PC-9 (cell line): ENCODE measurements at regions not wholly inside any gene's neighbourhood (a gene's known extent, or its start where the extent isn't known, plus 50 kb on each side); places are given as distances from the start of the nearest gene placed in this dataset.

Source experiments
- BruUV-seq: library from RNA; stranded (reverse); fragments of 400-500 nt; replicated peaks from 2 replicates; lab custom pipeline; 2021; lab: Mats Ljungman, UMichigan
- CTCF ChIA-PET: fragments of 300-600 bp; sonication (Branson Sonifier 250); formaldehyde crosslinking; loops from one replicate; lab custom pipeline; 2022; ENCODE audit warnings: antibody characterized with exemption; lab: Charles Lee
- POLR2A ChIA-PET: fragments of 300-600 bp; sonication (Branson Sonifier 250); formaldehyde crosslinking; loops from one replicate; lab custom pipeline; 2022; ENCODE audit warnings: antibody characterized with exemption; ENCODE audit not compliant: unreplicated experiment; lab: Charles Lee
- DNase-seq, 2 experiments: peaks; one replicate each; pipeline versions ENCODE4 v3.0.0 to v3.0.0-alpha.2; 2015 to 2022; ENCODE audit warnings: mixed read lengths in 1 of 2
- H2AFZ ChIP-seq: fragments of 200-600 bp; sonication (generic); 2 replicates; pipeline ENCODE4 v1.8.1; 2017; ENCODE audit warnings: antibody characterized with exemption
- H3F3A ChIP-seq: fragments of 200-600 bp; sonication (generic); 2 replicates; pipeline ENCODE4 v1.8.1; 2017; ENCODE audit warnings: antibody characterized with exemption, mild to moderate bottlenecking, low read depth; ENCODE audit not compliant: insufficient read depth
- H3K27ac ChIP-seq: fragments of 200-600 bp; sonication (generic); 2 replicates; pipeline ENCODE4 v1.6.1; 2016; ENCODE audit warnings: mixed run types
- H3K27me3 ChIP-seq: fragments of 200-600 bp; sonication (generic); 2 replicates; pipeline ENCODE4 v1.6.1; 2016; ENCODE audit warnings: low read depth, mixed run types; ENCODE audit not compliant: insufficient read depth
- H3K36me3 ChIP-seq: fragments of 200-600 bp; sonication (generic); 2 replicates; pipeline ENCODE4 v1.6.1; 2016; ENCODE audit warnings: low read depth, mixed run types
- H3K4me1 ChIP-seq: fragments of 200-600 bp; sonication (generic); replicated peaks from 2 replicates; pipeline ENCODE4 v1.6.1; 2016; ENCODE audit warnings: mixed run types; ENCODE audit not compliant: insufficient read depth
- H3K4me2 ChIP-seq: fragments of 200-600 bp; sonication (generic); 2 replicates; pipeline ENCODE4 v1.6.1; 2017; ENCODE audit warnings: mixed run types
- H3K4me3 ChIP-seq: fragments of 200-600 bp; sonication (generic); 2 replicates; pipeline ENCODE4 v1.6.1; 2016; ENCODE audit warnings: mixed run types
- H3K79me2 ChIP-seq: fragments of 200-600 bp; sonication (generic); 2 replicates; pipeline ENCODE4 v1.6.1; 2017; ENCODE audit warnings: low read depth, mixed run types
- H3K9me2 ChIP-seq: fragments of 200-600 bp; sonication (generic); 2 replicates; pipeline ENCODE4 v1.8.1; 2017; ENCODE audit warnings: mild to moderate bottlenecking; ENCODE audit not compliant: insufficient read depth
- H3K9me3 ChIP-seq: fragments of 200-600 bp; sonication (generic); 2 replicates; pipeline ENCODE4 v1.8.1; 2016; ENCODE audit warnings: low read depth; ENCODE audit not compliant: insufficient read depth
- H4K20me1 ChIP-seq: fragments of 200-600 bp; sonication (generic); 2 replicates; pipeline ENCODE4 v1.8.1; 2017; ENCODE audit not compliant: insufficient read depth
- EZH2 ChIP-seq: fragments of 200-600 bp; sonication (generic); IDR thresholded peaks from 2 replicates; pipeline ENCODE4 v1.8.0; 2017; ENCODE audit warnings: antibody characterized with exemption, low read depth
- intact Hi-C: fragments of 100-400 bp; cut with micrococcal nuclease; formaldehyde crosslinking; loops from one replicate; pipeline ENCODE4 v1.10.0; 2022; ENCODE audit not compliant: unreplicated experiment
- TF ChIP-seq, protein P1 (sequence below): fragments of 200-600 bp; sonication (generic); conservative IDR thresholded peaks from 2 replicates; pipeline ENCODE4 v1.6.1; 2017; ENCODE audit warnings: mixed run types, antibody characterized with exemption, mild to moderate bottlenecking, moderate library complexity

DNA sequence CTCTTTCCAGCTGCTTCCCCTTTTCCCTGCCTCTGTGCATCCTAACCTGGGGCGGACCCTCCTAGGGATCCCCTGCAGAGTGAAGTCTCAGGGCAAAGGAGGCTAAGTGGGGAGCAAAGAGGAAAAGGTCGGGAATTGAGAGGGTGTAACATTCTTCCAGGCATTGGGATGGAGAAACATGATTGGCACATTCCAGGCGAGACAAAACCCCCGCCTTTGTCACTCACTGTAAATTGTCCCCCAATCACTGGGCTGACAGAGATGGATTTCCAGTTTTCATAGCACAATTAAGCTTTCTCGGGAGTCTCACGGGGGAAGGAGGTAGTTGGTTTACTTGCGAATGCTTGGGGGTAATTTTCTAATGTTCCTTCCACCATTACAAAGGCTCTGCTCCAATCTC, 74.9 kb downstream of the MIAT start:
- no peaks in the 10 kb centered on the region for H3K9me3 ChIP-seq
- H3K27me3 ChIP-seq, result no peaks in the 10 kb centered on the region
- H3K27ac ChIP-seq, result no peak overlapping the region
- intact Hi-C loops, result no loop called here
- H3K4me1 ChIP-seq, result no peaks in the 10 kb centered on the region
- H2AFZ ChIP-seq, result no peak overlapping the region
- no peaks in the 10 kb centered on the region for H4K20me1 ChIP-seq
- no TSS peak for BruUV-seq
- no peak for DNase-seq
- no peaks in the 10 kb centered on the region for H3K9me2 ChIP-seq
- H3K4me2 ChIP-seq, result no peak overlapping the region
- H3F3A ChIP-seq, result no peaks in the 10 kb centered on the region
- H3K4me3 ChIP-seq, result no peak overlapping the region
- no peak for TF ChIP-seq EZH2
- H3K79me2 ChIP-seq, result no peaks in the 10 kb centered on the region
- CTCF ChIA-PET, result no interaction called here
- POLR2A ChIA-PET, result no interaction called here
- no peaks in the 10 kb centered on the region for H3K36me3 ChIP-seq

DNA sequence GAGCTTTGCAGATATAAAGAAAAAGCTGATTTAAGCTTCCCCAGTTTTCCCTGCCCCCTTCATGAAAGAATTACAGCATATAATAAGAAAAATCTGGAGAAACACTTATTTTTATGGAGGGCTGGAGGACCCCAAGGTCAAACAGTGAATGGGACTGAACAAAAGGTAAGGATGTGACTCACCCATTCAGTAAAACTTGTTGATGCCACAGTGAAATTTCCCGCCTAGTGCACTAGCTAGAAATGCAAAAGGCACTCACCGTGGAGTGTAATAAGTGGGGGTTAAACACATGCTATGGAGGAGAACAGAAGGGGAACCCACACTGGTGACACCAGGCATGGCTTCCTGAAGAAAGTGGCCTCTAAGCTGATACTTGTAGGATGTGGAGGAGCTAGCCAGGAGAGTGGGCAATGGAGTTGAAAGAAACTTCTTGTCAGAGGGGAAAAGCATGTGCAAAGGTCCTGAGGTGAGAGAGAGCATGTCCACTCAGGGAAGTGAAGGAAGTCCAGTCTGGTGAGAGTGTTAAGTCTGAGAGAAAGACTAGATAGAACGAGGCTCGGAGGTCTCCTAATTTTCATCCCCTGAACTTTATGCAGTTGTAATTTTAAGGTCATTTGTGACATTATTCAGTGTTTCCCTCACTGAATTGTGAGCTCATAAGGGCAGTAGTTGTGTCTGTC, 77.1 kb downstream of the MIAT start:
- H3F3A ChIP-seq, result no peaks in the 10 kb centered on the region
- no peaks in the 10 kb centered on the region for H3K4me1 ChIP-seq
- H3K27me3 ChIP-seq, result no peaks in the 10 kb centered on the region
- ChIA-PET CTCF (interaction anchor here (0.5 kb wide), 1 partner anchor 370 kb away, joined by 7 read pairs; no protein-coding TSS in a partner anchor), POLR2A (no interaction called here)
- no peak for DNase-seq
- BruUV-seq, result no TSS peak
- no peak overlapping the region for H3K4me2 ChIP-seq
- H4K20me1 ChIP-seq, result no peaks in the 10 kb centered on the region
- H2AFZ ChIP-seq, result no peak overlapping the region
- H3K27ac ChIP-seq, result no peak overlapping the region
- H3K9me2 ChIP-seq, result no peaks in the 10 kb centered on the region
- no peak overlapping the region for H3K4me3 ChIP-seq
- intact Hi-C loops, result no loop called here
- no peaks in the 10 kb centered on the region for H3K36me3 ChIP-seq
- no peaks in the 10 kb centered on the region for H3K79me2 ChIP-seq
- H3K9me3 ChIP-seq, result no peaks in the 10 kb centered on the region
- TF ChIP-seq EZH2, result no peak
- TF ChIP-seq, protein P1, sequence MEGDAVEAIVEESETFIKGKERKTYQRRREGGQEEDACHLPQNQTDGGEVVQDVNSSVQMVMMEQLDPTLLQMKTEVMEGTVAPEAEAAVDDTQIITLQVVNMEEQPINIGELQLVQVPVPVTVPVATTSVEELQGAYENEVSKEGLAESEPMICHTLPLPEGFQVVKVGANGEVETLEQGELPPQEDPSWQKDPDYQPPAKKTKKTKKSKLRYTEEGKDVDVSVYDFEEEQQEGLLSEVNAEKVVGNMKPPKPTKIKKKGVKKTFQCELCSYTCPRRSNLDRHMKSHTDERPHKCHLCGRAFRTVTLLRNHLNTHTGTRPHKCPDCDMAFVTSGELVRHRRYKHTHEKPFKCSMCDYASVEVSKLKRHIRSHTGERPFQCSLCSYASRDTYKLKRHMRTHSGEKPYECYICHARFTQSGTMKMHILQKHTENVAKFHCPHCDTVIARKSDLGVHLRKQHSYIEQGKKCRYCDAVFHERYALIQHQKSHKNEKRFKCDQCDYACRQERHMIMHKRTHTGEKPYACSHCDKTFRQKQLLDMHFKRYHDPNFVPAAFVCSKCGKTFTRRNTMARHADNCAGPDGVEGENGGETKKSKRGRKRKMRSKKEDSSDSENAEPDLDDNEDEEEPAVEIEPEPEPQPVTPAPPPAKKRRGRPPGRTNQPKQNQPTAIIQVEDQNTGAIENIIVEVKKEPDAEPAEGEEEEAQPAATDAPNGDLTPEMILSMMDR, result no peak

DNA sequence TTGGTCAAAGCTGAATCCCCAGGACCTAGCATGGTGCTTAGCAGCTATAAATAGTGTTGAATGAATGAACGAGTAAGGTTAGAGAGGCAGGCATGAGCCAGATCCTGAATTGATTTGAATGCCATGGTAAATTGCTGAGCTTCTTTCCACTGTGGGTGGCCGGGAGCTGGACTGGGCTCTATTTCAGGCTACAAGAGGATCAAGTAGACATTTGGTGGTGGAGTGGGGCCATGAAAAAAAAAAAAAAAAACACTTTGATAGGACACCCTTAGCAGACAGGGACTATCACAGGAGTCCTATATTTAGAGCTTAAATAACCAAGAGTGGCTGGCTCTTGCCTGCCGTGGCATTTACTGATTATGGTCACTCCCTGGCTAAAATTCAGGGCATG, 77.6 kb downstream of the MIAT start:
- ChIA-PET CTCF (interaction anchor here (0.5 kb wide), 1 partner anchor 371 kb away, joined by 7 read pairs; no protein-coding TSS in a partner anchor), POLR2A (no interaction called here)
- no peaks in the 10 kb centered on the region for H4K20me1 ChIP-seq
- H3K79me2 ChIP-seq, result no peaks in the 10 kb centered on the region
- H3K9me2 ChIP-seq, result no peaks in the 10 kb centered on the region
- no peaks in the 10 kb centered on the region for H3K27me3 ChIP-seq
- no peaks in the 10 kb centered on the region for H3K4me1 ChIP-seq
- no peak overlapping the region for H3K4me3 ChIP-seq
- H3K9me3 ChIP-seq, result no peaks in the 10 kb centered on the region
- H3K4me2 ChIP-seq, result no peak overlapping the region
- no peak overlapping the region for H2AFZ ChIP-seq
- no peaks in the 10 kb centered on the region for H3K36me3 ChIP-seq
- H3F3A ChIP-seq, result no peaks in the 10 kb centered on the region
- no peak overlapping the region for H3K27ac ChIP-seq
- no peak for DNase-seq
- BruUV-seq, result no TSS peak
- TF ChIP-seq EZH2, result no peak
- TF ChIP-seq, protein P1, result no peak
- intact Hi-C loops, result no loop called here

DNA sequence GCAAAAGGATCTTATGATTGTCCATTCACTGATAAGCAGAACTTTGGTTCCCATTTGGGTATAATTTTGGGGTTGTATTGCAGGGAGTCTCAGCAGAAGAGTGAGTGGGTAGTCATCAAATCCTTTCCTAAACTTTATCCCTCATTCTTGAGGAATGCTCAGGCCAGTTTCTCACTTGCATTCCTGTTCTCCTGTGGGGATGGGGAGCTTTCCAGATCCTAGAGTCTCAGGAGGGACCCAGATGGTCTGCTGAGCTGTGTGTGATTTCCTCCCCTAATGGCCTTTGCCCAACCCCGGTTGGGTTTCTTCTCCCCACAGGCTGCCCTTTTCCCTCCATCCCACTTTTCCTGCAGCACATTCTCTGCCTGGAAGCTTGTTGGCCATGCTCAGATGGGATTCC, 79.9 kb downstream of the MIAT start:
- no peak for DNase-seq
- H3K4me3 ChIP-seq, result no peak overlapping the region
- no peak overlapping the region for H3K27ac ChIP-seq
- intact Hi-C loops, result no loop called here
- H4K20me1 ChIP-seq, result no peaks in the 10 kb centered on the region
- H3K9me2 ChIP-seq, result no peaks in the 10 kb centered on the region
- H3K27me3 ChIP-seq, result no peaks in the 10 kb centered on the region
- H2AFZ ChIP-seq, result no peak overlapping the region
- H3K4me1 ChIP-seq, result no peaks in the 10 kb centered on the region
- no TSS peak for BruUV-seq
- TF ChIP-seq, protein P1, result no peak
- no peak for TF ChIP-seq EZH2
- ChIA-PET POLR2A (no interaction called here), CTCF (no interaction called here)
- no peaks in the 10 kb centered on the region for H3K9me3 ChIP-seq
- no peaks in the 10 kb centered on the region for H3K79me2 ChIP-seq
- no peaks in the 10 kb centered on the region for H3F3A ChIP-seq
- no peak overlapping the region for H3K4me2 ChIP-seq
- no peaks in the 10 kb centered on the region for H3K36me3 ChIP-seq
